ENCODE measurements at regions not wholly inside any gene's neighbourhood (a gene's known extent, or its start where the extent isn't known, plus 50 kb on each side); places are given as distances from the start of the nearest gene placed in this dataset.
"Not testable (repeated sequence)": the region's sequence is repeated elsewhere in the genome, so short reads cannot be mapped to it uniquely, and the experiment has no call there.

DNA sequence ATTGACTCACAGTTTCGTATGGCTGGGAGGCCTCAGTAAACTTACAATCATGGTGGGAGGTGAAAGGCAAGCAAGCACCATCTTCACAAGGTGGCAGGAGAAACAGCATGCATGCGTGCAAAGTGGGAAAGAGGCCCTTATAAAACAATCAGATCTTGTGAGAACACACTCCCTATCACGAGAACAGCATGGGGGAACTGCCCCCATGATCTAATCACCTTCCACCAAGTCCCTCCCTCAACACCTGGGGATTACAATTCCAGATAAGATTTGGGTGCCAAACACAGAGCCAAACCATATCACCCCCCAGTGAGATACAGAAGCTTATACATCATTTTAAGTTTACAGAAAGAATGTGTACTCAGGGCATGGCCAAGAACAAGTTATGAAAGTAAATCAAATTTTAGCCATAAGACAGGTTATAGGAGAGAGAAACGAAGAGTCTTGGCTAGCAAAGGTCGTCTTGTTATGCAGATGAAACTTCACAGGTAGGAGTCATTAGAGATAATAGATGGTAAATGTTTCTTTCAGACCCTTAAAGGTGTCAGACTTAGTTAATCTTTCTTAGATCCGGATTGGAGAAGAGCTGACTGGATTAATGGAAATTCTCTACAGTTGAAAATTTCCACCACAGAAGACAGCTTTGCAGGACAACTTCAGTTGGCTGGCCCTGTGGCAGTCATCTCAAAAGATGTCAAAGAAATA lies 79.8 kb upstream of the SEL1L start:
- no peaks in the 10 kb centered on the region for H3K4me1 ChIP-seq
- no peak for ATAC-seq
- no peak for DNase-seq (ENCODE audit: low read depth in 1 of 2, low spot score in 1 of 2)
- TF ChIP-seq FOSL2 (IDR thresholded peaks at IDR 0.05) (no peak), FOSL2 (CRISPR knock-in tag; IDR thresholded peaks at IDR 0.05) (no peak), ZSCAN20 (CRISPR knock-in tag; IDR thresholded peaks at IDR 0.05) (no peak), SMC3 (IDR thresholded peaks at IDR 0.05) (no peak), ZNF302 (CRISPR knock-in tag; IDR thresholded peaks at IDR 0.05) (no peak), JUN (IDR thresholded peaks at IDR 0.05) (no peak), E2F6 (IDR thresholded peaks at IDR 0.05; ENCODE audit: borderline replicate concordance, low read depth) (no peak)
- WGBS (ENCODE audit: missing lambda C conversion rate): under 1% methylated on average over 6 of the region's 6 CpGs
- ChIA-PET CTCF (interaction anchor here (1.8 kb wide), 1 partner anchor 12 kb away, joined by 5 read pairs; no protein-coding TSS in a partner anchor), POLR2A (no interaction called here)
- H3K4me2 ChIP-seq: no peak overlapping the region
- H3K9me3 ChIP-seq: no peaks in the 10 kb centered on the region
- H3K27ac ChIP-seq: no peak overlapping the region
- H3K4me3 ChIP-seq: no peak overlapping the region
- no peak for FAIRE-seq

DNA sequence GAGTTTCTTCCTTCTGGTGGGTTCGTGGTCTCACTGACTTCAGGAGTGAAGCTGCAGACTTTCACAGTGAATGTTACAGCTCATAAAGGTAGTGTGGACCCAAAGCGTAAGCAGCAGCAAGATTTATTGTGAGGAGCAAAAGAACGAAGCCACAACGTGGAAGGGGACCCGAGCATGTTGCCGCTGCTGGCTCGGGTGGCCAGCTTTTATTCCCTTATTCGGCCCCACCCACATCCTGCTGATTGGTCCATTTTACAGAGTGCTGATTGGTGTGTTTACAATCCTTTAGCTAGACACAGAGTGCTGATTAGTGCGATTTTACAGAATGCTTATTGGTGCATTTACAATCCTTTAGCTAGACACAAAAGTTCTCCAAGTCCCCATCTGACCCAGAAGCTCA lies 80.6 kb upstream of the SEL1L start:
- CTCF ChIA-PET: interaction anchor here (1.8 kb wide), 1 partner anchor 11 kb away, joined by 5 read pairs; no protein-coding TSS in a partner anchor
- not testable (repeated sequence) for FAIRE-seq; DNase-seq (ENCODE audit: low read depth in 1 of 2, low spot score in 1 of 2)

GRCh38 chr14:81618695-81619094 lies 85.0 kb upstream of the SEL1L start:
- no peak for FAIRE-seq
- no peak for TF ChIP-seq JUN (IDR thresholded peaks at IDR 0.05)
- no peak for TF ChIP-seq NPAS2 (CRISPR knock-in tag; IDR thresholded peaks at IDR 0.05; ENCODE audit: borderline replicate concordance)
- no peak for TF ChIP-seq NFE2L2 (conservative IDR thresholded peaks at IDR 0.05; ENCODE audit: low read length)
- TF ChIP-seq POLR2AphosphoS2 (conservative IDR thresholded peaks at IDR 0.05; ENCODE audit: low read length): no peak
- no peak for TF ChIP-seq RCOR1 (IDR thresholded peaks at IDR 0.05; ENCODE audit: low read depth, low read length)
- TF ChIP-seq, protein P1, sequence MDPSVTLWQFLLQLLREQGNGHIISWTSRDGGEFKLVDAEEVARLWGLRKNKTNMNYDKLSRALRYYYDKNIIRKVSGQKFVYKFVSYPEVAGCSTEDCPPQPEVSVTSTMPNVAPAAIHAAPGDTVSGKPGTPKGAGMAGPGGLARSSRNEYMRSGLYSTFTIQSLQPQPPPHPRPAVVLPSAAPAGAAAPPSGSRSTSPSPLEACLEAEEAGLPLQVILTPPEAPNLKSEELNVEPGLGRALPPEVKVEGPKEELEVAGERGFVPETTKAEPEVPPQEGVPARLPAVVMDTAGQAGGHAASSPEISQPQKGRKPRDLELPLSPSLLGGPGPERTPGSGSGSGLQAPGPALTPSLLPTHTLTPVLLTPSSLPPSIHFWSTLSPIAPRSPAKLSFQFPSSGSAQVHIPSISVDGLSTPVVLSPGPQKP (IDR thresholded peaks at IDR 0.05; ENCODE audit: low read depth, low read length): no peak
- TF ChIP-seq ZNF302 (CRISPR knock-in tag; IDR thresholded peaks at IDR 0.05): no peak
- TF ChIP-seq POLR2A (IDR thresholded peaks at IDR 0.05; ENCODE audit: low read length): no peak
- TF ChIP-seq, protein P2, sequence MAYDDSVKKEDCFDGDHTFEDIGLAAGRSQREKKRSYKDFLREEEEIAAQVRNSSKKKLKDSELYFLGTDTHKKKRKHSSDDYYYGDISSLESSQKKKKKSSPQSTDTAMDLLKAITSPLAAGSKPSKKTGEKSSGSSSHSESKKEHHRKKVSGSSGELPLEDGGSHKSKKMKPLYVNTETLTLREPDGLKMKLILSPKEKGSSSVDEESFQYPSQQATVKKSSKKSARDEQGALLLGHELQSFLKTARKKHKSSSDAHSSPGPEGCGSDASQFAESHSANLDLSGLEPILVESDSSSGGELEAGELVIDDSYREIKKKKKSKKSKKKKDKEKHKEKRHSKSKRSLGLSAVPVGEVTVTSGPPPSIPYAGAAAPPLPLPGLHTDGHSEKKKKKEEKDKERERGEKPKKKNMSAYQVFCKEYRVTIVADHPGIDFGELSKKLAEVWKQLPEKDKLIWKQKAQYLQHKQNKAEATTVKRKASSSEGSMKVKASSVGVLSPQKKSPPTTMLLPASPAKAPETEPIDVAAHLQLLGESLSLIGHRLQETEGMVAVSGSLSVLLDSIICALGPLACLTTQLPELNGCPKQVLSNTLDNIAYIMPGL (CRISPR knock-in tag; IDR thresholded peaks at IDR 0.05; ENCODE audit: borderline replicate concordance): no peak
- no peak for TF ChIP-seq CHD4 (IDR thresholded peaks at IDR 0.05; ENCODE audit: borderline replicate concordance)
- no peak for TF ChIP-seq ZC3H11A (IDR thresholded peaks at IDR 0.05)
- POLR2A ChIA-PET: no interaction called here
- no peak for DNase-seq (ENCODE audit: low read depth in 1 of 2, low spot score in 1 of 2)
- CTCF ChIA-PET: interaction anchor here (1.2 kb wide), 1 partner anchor 18 kb away, joined by 3 read pairs; no protein-coding TSS in a partner anchor
- Histone ChIP-seq H3K4me2 (no peak overlapping the region), H3K4me3 (no peak overlapping the region), H3K9me3 (no peaks in the 10 kb centered on the region), H3K27ac (no peak overlapping the region), H3K4me1 (no peaks in the 10 kb centered on the region)
- no peak for ATAC-seq
- 3% methylated on average over 3 of the region's 3 CpGs for WGBS (ENCODE audit: missing lambda C conversion rate)

More for the DNA sequence above, 80.6 kb upstream of the SEL1L start:
- POLR2A ChIA-PET, H3K4me1 ChIP-seq, H3K27ac ChIP-seq, ATAC-seq, H3K4me3 ChIP-seq, H3K9me3 ChIP-seq, H3K4me2 ChIP-seq: not testable (repeated sequence)
- 7% methylated on average over 9 of the region's 9 CpGs for whole genome bisulfite sequencing (ENCODE audit: missing lambda C conversion rate)

GRCh38 chr14:81619816-81620215 lies 86.2 kb upstream of the SEL1L start:
- Histone ChIP-seq H3K27ac (no peak overlapping the region), H3K4me1 (no peaks in the 10 kb centered on the region), H3K9me3 (no peaks in the 10 kb centered on the region), H3K4me2 (no peak overlapping the region), H3K4me3 (no peak overlapping the region)
- ATAC-seq (no peak), DNase-seq (ENCODE audit: low read depth in 1 of 2, low spot score in 1 of 2) (no peak), FAIRE-seq (no peak)
- ChIA-PET POLR2A (no interaction called here), CTCF (no interaction called here)
- no peak for TF ChIP-seq NFE2L2 (conservative IDR thresholded peaks at IDR 0.05; ENCODE audit: low read length)
- no peak for TF ChIP-seq EHMT2 (IDR thresholded peaks at IDR 0.05; ENCODE audit: low read depth)
- no peak for TF ChIP-seq JUNB (IDR thresholded peaks at IDR 0.05)
- TF ChIP-seq MYC (IDR thresholded peaks at IDR 0.05; ENCODE audit: borderline replicate concordance, low read length): no peak
- TF ChIP-seq HOXA7 (CRISPR knock-in tag; IDR thresholded peaks at IDR 0.05): no peak
- WGBS (ENCODE audit: missing lambda C conversion rate): 36% methylated on average over 6 of the region's 6 CpGs

DNA sequence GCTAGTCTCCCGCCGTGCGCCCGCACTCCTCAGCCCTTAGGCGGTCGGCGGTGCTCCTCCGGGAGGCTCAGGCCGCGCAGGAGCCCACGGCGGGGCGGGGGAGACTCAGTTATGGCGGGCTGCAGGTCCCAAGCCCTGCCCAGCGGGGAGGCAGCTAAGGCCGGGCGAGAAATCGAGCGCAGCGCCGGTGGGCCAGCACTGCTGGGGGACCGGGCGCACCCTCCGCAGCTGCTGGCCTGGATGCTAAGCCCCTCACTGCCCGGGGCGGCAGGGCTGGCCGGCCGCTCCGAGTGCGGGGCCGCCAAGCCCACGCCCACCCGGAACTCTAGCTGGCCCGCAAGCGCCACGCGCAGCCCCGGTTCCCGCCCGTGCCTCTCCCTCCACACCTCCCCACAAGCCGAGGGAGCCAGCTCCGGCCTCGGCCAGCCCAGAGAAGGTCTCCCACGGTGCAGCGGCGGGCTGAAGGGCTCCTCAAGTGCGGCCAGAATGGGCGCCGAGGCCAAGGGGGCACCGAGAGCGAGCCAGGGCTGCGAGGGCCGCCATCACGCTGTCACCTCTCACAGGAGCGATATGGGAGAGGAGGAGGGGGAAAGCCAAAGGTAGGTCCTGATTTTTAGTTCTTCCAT lies 90.2 kb upstream of the SEL1L start:
- WGBS (ENCODE audit: missing lambda C conversion rate): 48% methylated on average over 15 of the region's 55 CpGs
- POLR2A ChIA-PET; H3K9me3 ChIP-seq; H3K27ac ChIP-seq; H3K4me2 ChIP-seq; H3K4me1 ChIP-seq; DNase-seq (ENCODE audit: low read depth in 1 of 2, low spot score in 1 of 2); ATAC-seq; FAIRE-seq; H3K4me3 ChIP-seq: not testable (repeated sequence)
- CTCF ChIA-PET: interaction anchor here (1.3 to 1.4 kb wide), 2 partner anchors 9 kb away, joined by 4 read pairs; no protein-coding TSS in a partner anchor
